Keratinocyte (primary cell): ENCODE measurements at regions not wholly inside any gene's neighbourhood (a gene's known extent, or its start where the extent isn't known, plus 50 kb on each side); places are given as distances from the start of the nearest gene placed in this dataset.

ENCODE experiments used
- CTCF ChIP-seq, 3 experiments: IDR thresholded peaks in 1 of 3; conservative IDR thresholded peaks in 1 of 3; optimal IDR thresholded peaks in 1 of 3; 2 replicates in 2 of 3; 3 replicates in 1 of 3; pipeline versions ENCODE3 to v1.5.1; 2011; ENCODE audit warnings: low read length in 3 of 3, mild to moderate bottlenecking in 3 of 3, moderate library complexity in 2 of 3, control low read depth in 1 of 3, inconsistent platforms in 1 of 3; ENCODE audit not compliant: insufficient read depth in 2 of 3; ENCODE audit errors: extremely low read depth in 1 of 3
- EZH2 ChIP-seq: IDR thresholded peaks from one replicate; pipeline ENCODE4 v1.6.1; 2012; ENCODE audit warnings: inconsistent platforms, mild to moderate bottlenecking, low read length, moderate library complexity

- TF ChIP-seq CTCF (optimal IDR thresholded peaks at IDR 0.05 in 1 of 3, IDR thresholded peaks at IDR 0.05 in 1 of 3, conservative IDR thresholded peaks at IDR 0.05 in 1 of 3; ENCODE audit: extremely low read depth in 1 of 3, insufficient read depth in 2 of 3, low read length in 3 of 3) (no peak), EZH2 (no peak)
Observed at GRCh38 chr3:88807491-88808105, 299.8 kb upstream of the EPHA3 start.
